GM12864 (cell line): ENCODE measurements at regions not wholly inside any gene's neighbourhood (a gene's known extent, or its start where the extent isn't known, plus 50 kb on each side); places are given as distances from the start of the nearest gene placed in this dataset.

Source experiments
- DNase-seq: peaks from one replicate; pipeline ENCODE4 v3.0.0-alpha.2; 2011; ENCODE audit warnings: low read depth
- H3K4me3 ChIP-seq: 2 replicates; pipeline ENCODE4 v1.5.1; 2011; ENCODE audit warnings: mild to moderate bottlenecking, low read depth, low read length, control low read depth
- TF ChIP-seq, protein P1 (sequence below): IDR thresholded peaks from 2 replicates; pipeline ENCODE4 v1.5.1; 2011; ENCODE audit warnings: low read depth, mild to moderate bottlenecking, moderate library complexity, low read length, control low read depth, inconsistent platforms; ENCODE audit errors: missing control alignments

DNA sequence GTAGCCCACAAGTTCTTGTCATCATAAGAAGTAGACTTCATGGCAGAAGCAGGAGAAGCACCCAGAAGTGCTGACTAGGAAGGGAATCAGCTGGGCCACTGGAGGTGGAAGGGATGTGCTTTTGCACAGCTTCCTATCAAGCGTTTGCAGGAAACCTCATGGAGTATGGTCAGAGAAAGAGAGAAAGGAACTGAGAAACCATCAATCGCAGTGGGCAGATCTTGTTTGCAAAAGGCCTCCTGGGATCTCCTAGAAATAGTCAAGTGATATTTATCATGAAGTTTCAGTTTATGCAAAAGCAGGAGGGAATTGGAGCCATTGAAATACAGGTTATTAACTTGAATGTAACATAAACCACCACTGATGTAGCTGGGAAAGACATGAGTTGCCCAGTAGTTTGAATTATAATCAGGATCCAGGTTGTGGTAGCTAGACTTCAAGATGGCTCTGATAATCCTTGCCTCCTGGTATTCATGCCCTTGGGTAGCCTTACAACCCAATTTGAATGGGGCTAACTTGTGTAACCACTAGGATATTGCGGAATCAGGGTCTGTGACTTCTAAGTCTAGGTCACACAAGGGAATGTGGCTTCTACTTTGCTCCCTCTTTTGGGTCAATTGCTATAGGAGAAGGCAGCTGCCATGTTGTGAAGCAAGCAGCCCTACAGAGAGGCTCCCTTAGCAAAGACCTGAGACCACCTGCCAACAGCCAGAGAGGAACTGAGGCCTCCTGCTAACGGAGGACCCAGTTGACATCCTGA is 69.8 kb upstream of the TCF4 start:
- TF ChIP-seq, protein P1, sequence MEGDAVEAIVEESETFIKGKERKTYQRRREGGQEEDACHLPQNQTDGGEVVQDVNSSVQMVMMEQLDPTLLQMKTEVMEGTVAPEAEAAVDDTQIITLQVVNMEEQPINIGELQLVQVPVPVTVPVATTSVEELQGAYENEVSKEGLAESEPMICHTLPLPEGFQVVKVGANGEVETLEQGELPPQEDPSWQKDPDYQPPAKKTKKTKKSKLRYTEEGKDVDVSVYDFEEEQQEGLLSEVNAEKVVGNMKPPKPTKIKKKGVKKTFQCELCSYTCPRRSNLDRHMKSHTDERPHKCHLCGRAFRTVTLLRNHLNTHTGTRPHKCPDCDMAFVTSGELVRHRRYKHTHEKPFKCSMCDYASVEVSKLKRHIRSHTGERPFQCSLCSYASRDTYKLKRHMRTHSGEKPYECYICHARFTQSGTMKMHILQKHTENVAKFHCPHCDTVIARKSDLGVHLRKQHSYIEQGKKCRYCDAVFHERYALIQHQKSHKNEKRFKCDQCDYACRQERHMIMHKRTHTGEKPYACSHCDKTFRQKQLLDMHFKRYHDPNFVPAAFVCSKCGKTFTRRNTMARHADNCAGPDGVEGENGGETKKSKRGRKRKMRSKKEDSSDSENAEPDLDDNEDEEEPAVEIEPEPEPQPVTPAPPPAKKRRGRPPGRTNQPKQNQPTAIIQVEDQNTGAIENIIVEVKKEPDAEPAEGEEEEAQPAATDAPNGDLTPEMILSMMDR, result no peak
- H3K4me3 ChIP-seq, result no peak overlapping the region
- no peak for DNase-seq

DNA sequence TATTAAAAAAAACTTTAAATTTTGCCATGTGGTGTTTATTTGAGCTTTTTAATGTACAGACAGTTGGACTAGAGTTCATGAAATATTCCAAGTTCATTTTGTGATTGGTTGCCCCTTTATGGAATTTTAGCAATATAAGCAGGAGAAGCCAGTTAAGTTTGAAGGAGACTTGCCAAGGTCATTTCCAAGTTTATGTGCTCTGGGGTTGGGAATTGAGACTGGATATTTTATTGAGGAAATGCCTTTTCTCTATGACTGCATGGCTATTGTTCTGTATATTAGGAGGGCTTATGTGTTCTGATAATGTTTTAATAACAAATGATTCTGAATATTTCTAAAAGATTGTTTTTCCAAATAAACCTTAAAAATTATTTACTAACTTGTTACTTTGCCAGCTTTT is 67.0 kb upstream of the TCF4 start:
- DNase-seq, result no peak
- TF ChIP-seq, protein P1, result no peak
- H3K4me3 ChIP-seq, result no peak overlapping the region

DNA sequence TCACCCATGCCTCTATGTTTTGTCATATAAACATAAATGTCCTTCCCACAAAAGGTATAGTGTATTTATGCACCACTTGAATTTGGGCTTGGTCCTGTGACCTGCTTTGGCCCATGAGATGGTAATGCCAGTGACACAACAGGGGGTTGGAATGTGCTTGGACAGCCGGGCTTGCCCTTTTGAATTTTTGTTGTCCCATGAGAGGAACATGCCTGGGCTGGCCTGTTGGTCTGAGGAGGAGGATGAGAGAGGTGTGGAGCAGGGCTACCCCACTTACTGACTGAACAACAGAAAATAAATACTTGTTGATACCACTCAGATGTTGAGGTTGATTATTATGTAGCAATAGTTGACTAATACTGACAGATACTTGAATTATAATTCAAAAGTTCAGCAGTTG is 63.2 kb upstream of the TCF4 start:
- H3K4me3 ChIP-seq, result no peak overlapping the region
- TF ChIP-seq, protein P1, result no peak
- DNase-seq, result no peak

DNA sequence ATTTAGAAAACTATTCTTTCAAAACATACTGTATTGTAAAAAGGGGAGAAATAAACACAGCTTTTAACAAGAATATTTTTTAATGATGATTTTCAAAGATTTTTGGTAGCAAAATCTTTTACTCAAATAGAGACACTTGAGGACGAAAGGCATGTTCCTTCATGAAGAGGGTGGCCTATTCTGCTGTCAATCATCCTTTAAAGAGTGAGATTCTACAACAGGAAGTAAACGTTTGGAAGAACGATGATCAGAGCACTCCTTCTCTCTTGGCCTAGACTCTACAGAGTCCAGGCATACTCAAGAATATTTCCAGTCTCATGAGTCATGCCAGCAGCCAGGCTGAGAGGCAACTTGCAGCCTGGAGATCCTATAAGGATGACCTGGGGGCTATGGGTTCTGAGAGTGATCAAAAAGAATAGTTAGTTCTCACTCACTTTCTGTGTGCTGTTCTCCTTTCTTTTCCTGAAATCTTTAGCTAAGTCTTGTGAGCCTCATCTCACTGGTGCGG is 62.4 kb upstream of the TCF4 start:
- no peak overlapping the region for H3K4me3 ChIP-seq
- TF ChIP-seq, protein P1, result no peak
- no peak for DNase-seq

DNA sequence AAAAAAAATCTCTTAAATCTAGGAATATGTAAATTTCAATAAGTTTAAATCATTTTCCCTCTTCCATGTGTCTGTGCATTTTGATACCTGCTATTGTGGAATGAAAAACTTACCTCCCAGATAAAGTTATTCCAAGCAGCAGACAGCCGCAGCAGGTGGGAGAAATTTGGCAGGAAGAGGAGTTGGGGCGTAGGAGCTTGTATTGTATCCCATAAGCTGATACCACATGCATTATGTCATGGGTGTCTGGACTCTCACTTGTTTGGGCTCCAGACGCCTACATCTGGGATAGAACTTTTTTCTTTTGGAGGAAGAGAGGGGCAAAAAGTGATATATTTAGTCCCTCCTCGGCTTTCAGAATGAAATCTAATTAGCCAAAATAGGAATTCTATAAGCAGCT is 59.3 kb upstream of the TCF4 start:
- no peak for DNase-seq
- TF ChIP-seq, protein P1, result no peak
- no peak overlapping the region for H3K4me3 ChIP-seq

DNA sequence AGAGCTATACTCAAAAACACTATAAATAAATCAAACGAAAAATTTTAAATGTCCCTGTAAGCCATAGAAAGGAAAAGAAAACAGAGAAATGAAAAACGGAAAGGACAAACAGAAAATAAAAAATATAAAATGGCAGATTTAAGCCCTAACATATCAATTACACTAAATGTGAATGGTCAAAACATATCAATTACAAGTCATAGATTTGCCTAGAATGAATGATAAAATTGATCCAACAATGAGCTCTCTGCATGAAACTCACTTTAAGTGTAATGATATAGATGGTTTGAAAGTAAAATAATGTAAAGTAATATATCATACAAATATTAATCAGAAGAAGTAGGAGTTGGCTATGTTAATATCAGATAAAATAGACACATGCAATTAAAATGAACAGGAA is 54.2 kb upstream of the TCF4 start:
- DNase-seq, result no peak
- no peak overlapping the region for H3K4me3 ChIP-seq
- TF ChIP-seq, protein P1, result no peak

DNA sequence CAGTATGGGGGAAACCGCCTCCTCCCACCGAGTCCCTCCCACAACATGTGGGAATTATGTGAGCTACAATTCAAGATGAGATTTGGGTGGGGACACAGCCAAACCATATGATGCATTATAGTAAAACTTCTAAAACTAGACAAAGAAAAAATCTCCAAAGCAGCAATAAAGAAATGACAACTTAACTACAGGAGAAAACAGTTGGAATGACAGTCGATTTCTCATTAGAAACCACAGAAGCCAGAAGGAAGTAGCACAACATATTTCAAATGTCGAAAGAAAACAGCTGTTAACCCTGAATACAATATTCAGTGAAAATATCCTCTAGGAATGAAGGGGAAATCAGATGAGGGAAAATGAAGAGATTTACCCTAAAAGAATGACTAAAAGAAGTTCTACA is 53.5 kb upstream of the TCF4 start:
- H3K4me3 ChIP-seq, result no peak overlapping the region
- TF ChIP-seq, protein P1, result no peak
- DNase-seq, result no peak
